GM23248 (cell line): ENCODE measurements at regions not wholly inside any gene's neighbourhood (a gene's known extent, or its start where the extent isn't known, plus 50 kb on each side); places are given as distances from the start of the nearest gene placed in this dataset.

Source experiments
- EZH2 ChIP-seq: fragments of 200-600 bp; sonication (generic); IDR thresholded peaks from 2 replicates; pipeline ENCODE4 v1.6.1; 2018; ENCODE audit warnings: antibody characterized with exemption, mild to moderate bottlenecking; ENCODE audit not compliant: insufficient read depth, poor library complexity, severe bottlenecking
- EZH2phosphoT487 ChIP-seq: fragments of 200-600 bp; sonication (generic); IDR thresholded peaks from 2 replicates; pipeline ENCODE4 v1.6.1; 2018; ENCODE audit warnings: antibody characterized with exemption, moderate library complexity, mild to moderate bottlenecking, low read depth; ENCODE audit not compliant: insufficient read depth

- TF ChIP-seq EZH2phosphoT487 (no peak), EZH2 (no peak)
Measured at GRCh38 chr20:56799187-56799586, 170.1 kb downstream of the TFAP2C start.
